ENCODE measurements at regions not wholly inside any gene's neighbourhood (a gene's known extent, or its start where the extent isn't known, plus 50 kb on each side); places are given as distances from the start of the nearest gene placed in this dataset.

DNA sequence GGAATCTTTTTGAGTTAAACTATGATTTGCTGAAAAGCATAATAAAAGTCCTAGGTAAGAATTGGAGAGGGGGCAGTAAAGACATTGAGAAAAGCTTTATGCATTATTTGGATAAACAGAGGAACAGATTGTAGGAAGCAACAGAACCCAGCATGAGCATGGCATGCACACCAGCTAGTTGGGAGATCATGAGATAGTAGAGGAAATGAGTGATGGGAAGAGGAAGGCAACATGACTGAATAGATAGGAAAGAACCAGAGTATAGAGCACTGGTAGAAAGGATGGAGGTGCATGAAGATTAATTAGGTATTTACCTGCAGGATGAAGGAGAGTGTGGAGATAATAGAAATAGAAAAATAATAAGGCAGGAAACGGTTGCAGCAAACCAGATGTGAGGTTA, 248.5 kb upstream of the LMO3 start:
- intact Hi-C loops (cut with DNase I; ENCODE audit: low total_unique reads): no loop called here
- H3K27me3 ChIP-seq: no peaks in the 10 kb centered on the region
- DNase-seq: no peak
- H3K27ac ChIP-seq: no peak overlapping the region
- no peaks in the 10 kb centered on the region for H3K36me3 ChIP-seq
- no peak overlapping the region for H3K4me3 ChIP-seq
- TF ChIP-seq, protein P1, sequence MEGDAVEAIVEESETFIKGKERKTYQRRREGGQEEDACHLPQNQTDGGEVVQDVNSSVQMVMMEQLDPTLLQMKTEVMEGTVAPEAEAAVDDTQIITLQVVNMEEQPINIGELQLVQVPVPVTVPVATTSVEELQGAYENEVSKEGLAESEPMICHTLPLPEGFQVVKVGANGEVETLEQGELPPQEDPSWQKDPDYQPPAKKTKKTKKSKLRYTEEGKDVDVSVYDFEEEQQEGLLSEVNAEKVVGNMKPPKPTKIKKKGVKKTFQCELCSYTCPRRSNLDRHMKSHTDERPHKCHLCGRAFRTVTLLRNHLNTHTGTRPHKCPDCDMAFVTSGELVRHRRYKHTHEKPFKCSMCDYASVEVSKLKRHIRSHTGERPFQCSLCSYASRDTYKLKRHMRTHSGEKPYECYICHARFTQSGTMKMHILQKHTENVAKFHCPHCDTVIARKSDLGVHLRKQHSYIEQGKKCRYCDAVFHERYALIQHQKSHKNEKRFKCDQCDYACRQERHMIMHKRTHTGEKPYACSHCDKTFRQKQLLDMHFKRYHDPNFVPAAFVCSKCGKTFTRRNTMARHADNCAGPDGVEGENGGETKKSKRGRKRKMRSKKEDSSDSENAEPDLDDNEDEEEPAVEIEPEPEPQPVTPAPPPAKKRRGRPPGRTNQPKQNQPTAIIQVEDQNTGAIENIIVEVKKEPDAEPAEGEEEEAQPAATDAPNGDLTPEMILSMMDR (IDR thresholded peaks at IDR 0.05): no peak
- TF ChIP-seq POLR2A (IDR thresholded peaks at IDR 0.05): no peak
- no peaks in the 10 kb centered on the region for H3K9me3 ChIP-seq
- no peaks in the 10 kb centered on the region for H3K4me1 ChIP-seq

DNA sequence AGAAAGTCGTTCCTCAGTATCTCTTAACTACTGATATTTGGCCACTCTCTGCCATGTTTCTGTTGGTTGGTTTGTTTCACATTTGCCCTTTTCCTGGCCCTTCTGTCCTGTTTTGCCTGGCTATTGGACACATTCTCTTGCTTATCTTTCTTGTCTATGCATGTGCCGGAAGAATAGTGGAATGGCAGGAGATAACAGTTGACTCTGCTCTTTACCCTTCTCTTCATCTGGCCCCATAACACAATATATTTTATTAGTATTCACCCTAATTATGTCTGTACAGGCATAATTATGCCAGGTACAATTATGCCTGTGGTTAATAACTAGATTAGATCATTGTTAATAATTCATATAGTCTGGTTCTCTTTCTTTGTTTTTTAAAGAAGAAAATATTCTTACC, 243.5 kb upstream of the LMO3 start:
- no peaks in the 10 kb centered on the region for H3K9me3 ChIP-seq
- TF ChIP-seq POLR2A (IDR thresholded peaks at IDR 0.05): no peak
- TF ChIP-seq, protein P1 (IDR thresholded peaks at IDR 0.05): no peak
- no peak overlapping the region for H3K4me3 ChIP-seq
- H3K4me1 ChIP-seq: no peaks in the 10 kb centered on the region
- H3K27ac ChIP-seq: no peak overlapping the region
- no peaks in the 10 kb centered on the region for H3K27me3 ChIP-seq
- DNase-seq: no peak
- H3K36me3 ChIP-seq: no peaks in the 10 kb centered on the region
- intact Hi-C loops (cut with DNase I; ENCODE audit: low total_unique reads): no loop called here

DNA sequence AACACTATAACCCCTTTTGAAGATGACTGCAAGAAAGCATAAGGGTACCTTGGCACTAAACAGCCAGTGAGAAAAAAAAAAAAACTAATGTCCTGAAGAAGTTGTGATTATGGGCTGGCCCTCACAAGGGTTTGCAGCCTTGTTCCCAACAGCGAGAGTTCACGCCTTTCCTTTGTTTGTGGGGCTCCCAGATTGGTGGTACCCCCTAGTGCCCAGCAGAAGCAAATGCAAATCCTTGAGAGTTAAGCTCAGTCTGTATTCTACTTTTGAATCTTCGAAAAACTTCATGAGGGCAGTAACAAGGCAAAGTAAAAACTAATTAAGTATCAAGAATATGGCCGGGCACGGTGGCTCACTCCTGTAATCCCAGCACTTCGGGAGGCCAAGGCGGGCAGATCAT, 238.9 kb upstream of the LMO3 start:
- Histone ChIP-seq H3K36me3 (no peaks in the 10 kb centered on the region), H3K4me1 (no peaks in the 10 kb centered on the region), H3K4me3 (no peak overlapping the region), H3K27me3 (no peaks in the 10 kb centered on the region), H3K27ac (no peak overlapping the region), H3K9me3 (no peaks in the 10 kb centered on the region)
- intact Hi-C loops (cut with DNase I; ENCODE audit: low total_unique reads): no loop called here
- DNase-seq: no peak
- TF ChIP-seq, protein P1 (IDR thresholded peaks at IDR 0.05): no peak
- TF ChIP-seq POLR2A (IDR thresholded peaks at IDR 0.05): no peak

DNA sequence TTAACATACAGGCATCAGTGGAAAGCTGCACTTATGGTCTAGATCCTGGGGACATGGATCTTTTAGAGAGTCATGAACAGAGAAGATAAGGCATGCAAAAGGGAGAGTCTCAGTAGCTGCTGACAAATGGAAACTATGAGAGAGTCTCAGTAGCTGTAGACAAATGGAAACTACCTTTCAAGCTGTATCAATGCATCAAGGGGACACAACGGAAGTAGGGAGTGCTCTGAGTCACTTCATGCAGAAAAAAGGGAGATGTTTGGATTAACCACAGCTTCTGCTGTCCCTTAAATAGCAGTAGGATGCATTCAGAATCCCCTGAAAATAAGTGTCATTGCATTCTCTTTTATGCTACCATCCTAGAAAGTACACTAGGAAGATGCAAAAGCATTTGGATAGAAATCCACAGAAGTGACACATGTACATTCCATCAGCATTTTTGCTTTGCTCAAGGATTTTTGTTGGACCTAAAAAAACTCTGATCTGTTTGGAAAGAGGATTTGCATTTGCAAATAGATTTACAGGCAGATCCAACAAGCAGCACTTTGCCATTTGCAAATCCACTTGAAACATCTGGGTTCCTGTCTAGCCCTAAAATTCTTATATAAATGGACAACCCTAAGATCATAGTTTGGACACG, 227.5 kb upstream of the LMO3 start:
- intact Hi-C loops (cut with DNase I; ENCODE audit: low total_unique reads): no loop called here
- Histone ChIP-seq H3K9me3 (no peaks in the 10 kb centered on the region), H3K27ac (no peak overlapping the region), H3K4me3 (no peak overlapping the region), H3K27me3 (no peaks in the 10 kb centered on the region), H3K4me1 (no peaks in the 10 kb centered on the region), H3K36me3 (no peaks in the 10 kb centered on the region)
- TF ChIP-seq POLR2A (IDR thresholded peaks at IDR 0.05): no peak
- TF ChIP-seq, protein P1 (IDR thresholded peaks at IDR 0.05): no peak
- DNase-seq: no peak

DNA sequence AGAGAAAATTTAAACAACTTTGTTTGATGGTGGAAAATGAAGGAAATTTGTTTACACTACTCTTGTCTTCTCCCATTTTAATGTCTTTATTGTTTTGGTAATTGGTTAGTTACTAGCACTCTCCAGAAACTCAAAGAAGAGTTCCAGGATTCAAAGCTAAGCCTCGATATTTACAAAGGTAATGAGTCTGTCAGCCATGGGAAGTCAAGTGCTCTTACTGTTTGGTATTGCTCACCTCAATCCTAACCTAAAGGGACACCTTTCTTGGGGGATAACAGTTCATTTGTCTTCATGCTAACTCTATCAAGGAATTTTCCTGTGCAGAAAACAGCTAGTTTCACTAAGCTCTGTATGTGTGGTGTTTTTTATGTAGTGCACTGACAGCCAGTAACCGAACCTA, 222.9 kb upstream of the LMO3 start:
- Histone ChIP-seq H3K36me3 (no peaks in the 10 kb centered on the region), H3K27me3 (no peaks in the 10 kb centered on the region), H3K4me3 (no peak overlapping the region), H3K4me1 (no peaks in the 10 kb centered on the region), H3K9me3 (no peaks in the 10 kb centered on the region), H3K27ac (no peak overlapping the region)
- intact Hi-C loops (cut with DNase I; ENCODE audit: low total_unique reads): no loop called here
- DNase-seq: no peak
- TF ChIP-seq, protein P1 (IDR thresholded peaks at IDR 0.05): no peak
- TF ChIP-seq POLR2A (IDR thresholded peaks at IDR 0.05): no peak

Measured in uterus (tissue), 3 donors.